HEK293 (cell line): ENCODE measurements at regions not wholly inside any gene's neighbourhood (a gene's known extent, or its start where the extent isn't known, plus 50 kb on each side); places are given as distances from the start of the nearest gene placed in this dataset.

Source experiments
- CTCF ChIA-PET: fragments of 350-600 bp; formaldehyde crosslinking; extraction: SDS; loops from one replicate; lab custom pipeline; 2021; ENCODE audit warnings: antibody characterized with exemption; lab: Yijun Ruan, JAX
- POLR2A ChIA-PET: fragments of 300-600 bp; formaldehyde crosslinking; extraction: SDS; loops from one replicate; lab custom pipeline; 2020; ENCODE audit warnings: antibody characterized with exemption, inconsistent platforms; lab: Yijun Ruan, JAX
- H3K27ac ChIP-seq: fragments of 200-500 bp; sonication (Bioruptor generic); 2 replicates; pipeline ENCODE4 v1.5.1; 2014; ENCODE audit warnings: low read depth, low read length, control low read depth, inconsistent platforms; ENCODE audit errors: extremely low read depth
- H3K36me3 ChIP-seq, 2 experiments: fragments of 200-500 bp in 1 of 2; sonication (Bioruptor generic) in 1 of 2; 1 replicate in 1 of 2; 2 replicates in 1 of 2; pipeline ENCODE4 v1.5.1; 2014 to 2017; ENCODE audit warnings: inconsistent platforms in 2 of 2, low read length in 2 of 2; ENCODE audit not compliant: control insufficient read depth in 2 of 2, insufficient read depth in 1 of 2
- H3K4me1 ChIP-seq: fragments of 200-500 bp; sonication (Bioruptor generic); 2 replicates; pipeline ENCODE4 v1.5.1; 2014; ENCODE audit warnings: mild to moderate bottlenecking, low read length, inconsistent platforms; ENCODE audit not compliant: control insufficient read depth, insufficient read depth
- H3K4me3 ChIP-seq: 2 replicates; pipeline ENCODE4 v1.5.1; 2011; ENCODE audit warnings: low read depth, mild to moderate bottlenecking, control low read depth, low read length, moderate library complexity
- H3K9me3 ChIP-seq: fragments of 200-500 bp; sonication (Bioruptor generic); 2 replicates; pipeline ENCODE4 v1.5.1; 2014; ENCODE audit warnings: low read depth, low read length, inconsistent platforms; ENCODE audit not compliant: control insufficient read depth, insufficient read depth
- KLF1 ChIP-seq: fragments of 450-650 bp; formaldehyde crosslinking; IDR thresholded peaks from 2 replicates; pipeline ENCODE4 v1.5.1; 2016; ENCODE audit warnings: missing biosample characterization, missing genetic modification characterization
- KLF10 ChIP-seq: fragments of 450-650 bp; IDR thresholded peaks from 2 replicates; pipeline ENCODE4 v1.5.1; 2018; ENCODE audit warnings: missing biosample characterization, mild to moderate bottlenecking, missing genetic modification characterization
- MEIS1 ChIP-seq: sonication (generic); formaldehyde crosslinking; IDR thresholded peaks from 2 replicates; pipeline ENCODE4 v1.8.1; 2022; ENCODE audit warnings: missing genetic modification reagents, mild to moderate bottlenecking, borderline replicate concordance
- SALL2 ChIP-seq: fragments of 450-650 bp; formaldehyde crosslinking; IDR thresholded peaks from 2 replicates; pipeline ENCODE4 v1.5.0; 2017; ENCODE audit warnings: missing biosample characterization, mild to moderate bottlenecking, missing genetic modification characterization, borderline replicate concordance
- SETDB1 ChIP-seq: IDR thresholded peaks from one replicate; pipeline ENCODE4 v1.6.1; 2017; ENCODE audit warnings: mild to moderate bottlenecking, low read length, moderate library complexity, mixed read lengths; ENCODE audit not compliant: insufficient read length
- WT1 ChIP-seq: fragments of 450-650 bp; formaldehyde crosslinking; IDR thresholded peaks from 2 replicates; pipeline ENCODE4 v1.5.1; 2016; ENCODE audit warnings: missing biosample characterization, missing genetic modification characterization
- ZBTB48 ChIP-seq: fragments of 450-650 bp; formaldehyde crosslinking; IDR thresholded peaks from 2 replicates; pipeline ENCODE4 v1.5.1; 2016; ENCODE audit warnings: missing biosample characterization, missing genetic modification characterization
- ZNF10 ChIP-seq: fragments of 450-650 bp; formaldehyde crosslinking; IDR thresholded peaks from 2 replicates; pipeline ENCODE4 v1.5.1; 2017; ENCODE audit warnings: missing biosample characterization, missing genetic modification characterization
- ZNF133 ChIP-seq: fragments of 450-650 bp; formaldehyde crosslinking; IDR thresholded peaks from 2 replicates; pipeline ENCODE4 v1.5.1; 2016; ENCODE audit warnings: missing biosample characterization, missing genetic modification characterization
- ZNF16 ChIP-seq: fragments of 450-650 bp; formaldehyde crosslinking; IDR thresholded peaks from 2 replicates; pipeline ENCODE4 v1.5.1; 2016; ENCODE audit warnings: low read depth, missing biosample characterization, missing genetic modification characterization
- ZNF223 ChIP-seq: fragments of 450-650 bp; formaldehyde crosslinking; IDR thresholded peaks from 2 replicates; pipeline ENCODE4 v1.5.1; 2016; ENCODE audit warnings: missing biosample characterization, missing genetic modification characterization
- ZNF248 ChIP-seq: fragments of 450-650 bp; formaldehyde crosslinking; IDR thresholded peaks from 2 replicates; pipeline ENCODE4 v1.5.1; 2017; ENCODE audit warnings: missing biosample characterization, missing genetic modification characterization
- ZNF274 ChIP-seq, 2 experiments: fragments of 200-500 bp in 1 of 2; fragments of 450-650 bp in 1 of 2; sonication (Bioruptor generic) in 1 of 2; formaldehyde crosslinking in 1 of 2; IDR thresholded peaks; 2 replicates each; pipeline versions ENCODE4 v1.5.1 to v1.6.1; 2014 to 2016; ENCODE audit warnings: borderline replicate concordance in 1 of 2, inconsistent platforms in 1 of 2, low read length in 1 of 2, missing biosample characterization in 1 of 2, missing genetic modification characterization in 1 of 2
- ZNF335 ChIP-seq: fragments of 450-650 bp; formaldehyde crosslinking; conservative IDR thresholded peaks from 2 replicates; pipeline ENCODE4 v1.5.1; 2016; ENCODE audit warnings: missing biosample characterization, missing genetic modification characterization
- ZNF350 ChIP-seq: fragments of 450-650 bp; formaldehyde crosslinking; IDR thresholded peaks from 2 replicates; pipeline ENCODE4 v1.5.0; 2017; ENCODE audit warnings: missing biosample characterization, mild to moderate bottlenecking, missing genetic modification characterization
- ZNF37A ChIP-seq: fragments of 450-650 bp; IDR thresholded peaks from 2 replicates; pipeline ENCODE4 v1.5.1; 2018; ENCODE audit warnings: missing biosample characterization, missing genetic modification characterization
- ZNF426 ChIP-seq: fragments of 450-650 bp; formaldehyde crosslinking; IDR thresholded peaks from 2 replicates; pipeline ENCODE4 v1.5.1; 2017; ENCODE audit warnings: missing biosample characterization, missing genetic modification characterization, mild to moderate bottlenecking, inconsistent platforms, moderate library complexity
- ZNF48 ChIP-seq: fragments of 450-650 bp; formaldehyde crosslinking; IDR thresholded peaks from 2 replicates; pipeline ENCODE4 v1.5.1; 2016; ENCODE audit warnings: missing biosample characterization, missing genetic modification characterization
- ZNF501 ChIP-seq: fragments of 450-650 bp; formaldehyde crosslinking; IDR thresholded peaks from 2 replicates; pipeline ENCODE4 v1.5.1; 2016; ENCODE audit warnings: missing biosample characterization, missing genetic modification characterization
- ZNF510 ChIP-seq: fragments of 450-650 bp; formaldehyde crosslinking; IDR thresholded peaks from 2 replicates; pipeline ENCODE4 v1.5.1; 2018; ENCODE audit warnings: mild to moderate bottlenecking, missing genetic modification characterization, missing biosample characterization; ENCODE audit not compliant: insufficient replicate concordance
- ZNF514 ChIP-seq: fragments of 450-650 bp; formaldehyde crosslinking; IDR thresholded peaks from 2 replicates; pipeline ENCODE4 v1.5.1; 2016; ENCODE audit warnings: missing biosample characterization, missing genetic modification characterization
- ZNF560 ChIP-seq: fragments of 450-650 bp; formaldehyde crosslinking; IDR thresholded peaks from 2 replicates; pipeline ENCODE4 v1.5.1; 2017; ENCODE audit warnings: missing biosample characterization, missing genetic modification characterization, borderline replicate concordance
- ZNF610 ChIP-seq: fragments of 450-650 bp; formaldehyde crosslinking; IDR thresholded peaks from 2 replicates; pipeline ENCODE4 v1.5.1; 2016; ENCODE audit warnings: missing biosample characterization, missing genetic modification characterization, borderline replicate concordance
- ZNF624 ChIP-seq: fragments of 450-650 bp; formaldehyde crosslinking; IDR thresholded peaks from 2 replicates; pipeline ENCODE4 v1.5.1; 2017; ENCODE audit warnings: missing biosample characterization, missing genetic modification characterization
- ZNF626 ChIP-seq: fragments of 450-650 bp; sonication (Bioruptor Pico); formaldehyde crosslinking; IDR thresholded peaks from 2 replicates; pipeline ENCODE4 v1.5.1; 2018; ENCODE audit warnings: missing biosample characterization, missing genetic modification characterization, inconsistent platforms
- ZNF629 ChIP-seq: fragments of 450-650 bp; formaldehyde crosslinking; IDR thresholded peaks from 2 replicates; pipeline ENCODE4 v1.5.1; 2017; ENCODE audit warnings: missing biosample characterization, missing genetic modification characterization
- ZNF707 ChIP-seq: fragments of 450-650 bp; formaldehyde crosslinking; IDR thresholded peaks from 2 replicates; pipeline ENCODE4 v1.5.1; 2016; ENCODE audit warnings: missing biosample characterization, missing genetic modification characterization
- ZNF76 ChIP-seq: fragments of 450-650 bp; formaldehyde crosslinking; IDR thresholded peaks from 2 replicates; pipeline ENCODE4; 2016; ENCODE audit warnings: low read depth, missing biosample characterization, missing genetic modification characterization, borderline replicate concordance
- ZNF792 ChIP-seq: fragments of 450-650 bp; formaldehyde crosslinking; IDR thresholded peaks from 2 replicates; pipeline ENCODE4 v1.5.1; 2016; ENCODE audit warnings: missing biosample characterization, missing genetic modification characterization
- ZNF837 ChIP-seq: fragments of 450-650 bp; formaldehyde crosslinking; IDR thresholded peaks from 2 replicates; pipeline ENCODE4 v1.5.1; 2016; ENCODE audit warnings: missing biosample characterization, missing genetic modification characterization
- TF ChIP-seq, protein P1 (sequence below): fragments of 450-650 bp; formaldehyde crosslinking; conservative IDR thresholded peaks from 2 replicates; pipeline ENCODE4 v1.5.1; 2016; ENCODE audit warnings: low read depth, missing biosample characterization, missing genetic modification characterization
- TF ChIP-seq, protein P2 (sequence below): fragments of 450-650 bp; formaldehyde crosslinking; IDR thresholded peaks from 2 replicates; pipeline ENCODE4 v1.5.1; 2016; ENCODE audit warnings: missing biosample characterization, missing genetic modification characterization, low read depth

DNA sequence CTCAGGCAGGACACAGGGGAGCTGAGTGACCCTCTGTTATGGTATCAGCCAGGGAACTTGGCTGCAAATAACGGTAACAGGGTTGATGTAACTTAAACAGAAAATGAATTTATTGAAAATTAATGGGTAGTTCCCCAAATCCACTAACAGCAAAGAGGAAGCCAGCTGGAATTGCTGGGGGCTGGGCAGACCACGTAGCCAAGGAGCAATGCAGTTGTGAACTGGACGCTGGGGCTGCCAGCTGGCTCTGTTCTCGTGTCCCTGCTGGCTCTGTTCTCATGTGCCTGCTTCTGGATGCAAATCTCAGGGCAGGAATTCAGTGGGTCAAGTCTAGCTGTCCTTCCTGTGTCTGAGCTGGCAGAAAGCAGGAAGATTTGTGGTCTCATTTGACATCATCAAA is 1383.3 kb upstream of the TMEM132C start:
- Histone ChIP-seq H3K36me3 (no peaks in the 10 kb centered on the region), H3K27ac (no peak overlapping the region), H3K4me3 (no peak overlapping the region)
- no peak for TF ChIP-seq ZNF133 (tag by site-specific recombination)
- no peak for TF ChIP-seq ZNF514 (tag by site-specific recombination)
- TF ChIP-seq ZNF510 (tag by site-specific recombination) = no peak
- no peak for TF ChIP-seq ZNF10 (tag by site-specific recombination)
- no peak for TF ChIP-seq ZNF426 (tag by site-specific recombination)
- TF ChIP-seq MEIS1 (CRISPR knock-in tag) = no peak
- TF ChIP-seq, protein P1, sequence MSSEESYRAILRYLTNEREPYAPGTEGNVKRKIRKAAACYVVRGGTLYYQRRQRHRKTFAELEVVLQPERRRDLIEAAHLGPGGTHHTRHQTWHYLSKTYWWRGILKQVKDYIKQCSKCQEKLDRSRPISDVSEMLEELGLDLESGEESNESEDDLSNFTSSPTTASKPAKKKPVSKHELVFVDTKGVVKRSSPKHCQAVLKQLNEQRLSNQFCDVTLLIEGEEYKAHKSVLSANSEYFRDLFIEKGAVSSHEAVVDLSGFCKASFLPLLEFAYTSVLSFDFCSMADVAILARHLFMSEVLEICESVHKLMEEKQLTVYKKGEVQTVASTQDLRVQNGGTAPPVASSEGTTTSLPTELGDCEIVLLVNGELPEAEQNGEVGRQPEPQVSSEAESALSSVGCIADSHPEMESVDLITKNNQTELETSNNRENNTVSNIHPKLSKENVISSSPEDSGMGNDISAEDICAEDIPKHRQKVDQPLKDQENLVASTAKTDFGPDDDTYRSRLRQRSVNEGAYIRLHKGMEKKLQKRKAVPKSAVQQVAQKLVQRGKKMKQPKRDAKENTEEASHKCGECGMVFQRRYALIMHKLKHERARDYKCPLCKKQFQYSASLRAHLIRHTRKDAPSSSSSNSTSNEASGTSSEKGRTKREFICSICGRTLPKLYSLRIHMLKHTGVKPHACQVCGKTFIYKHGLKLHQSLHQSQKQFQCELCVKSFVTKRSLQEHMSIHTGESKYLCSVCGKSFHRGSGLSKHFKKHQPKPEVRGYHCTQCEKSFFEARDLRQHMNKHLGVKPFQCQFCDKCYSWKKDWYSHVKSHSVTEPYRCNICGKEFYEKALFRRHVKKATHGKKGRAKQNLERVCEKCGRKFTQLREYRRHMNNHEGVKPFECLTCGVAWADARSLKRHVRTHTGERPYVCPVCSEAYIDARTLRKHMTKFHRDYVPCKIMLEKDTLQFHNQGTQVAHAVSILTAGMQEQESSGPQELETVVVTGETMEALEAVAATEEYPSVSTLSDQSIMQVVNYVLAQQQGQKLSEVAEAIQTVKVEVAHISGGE (tag by site-specific recombination) = no peak
- no peak for TF ChIP-seq ZNF350 (tag by site-specific recombination)
- TF ChIP-seq ZNF610 (tag by site-specific recombination) = no peak
- TF ChIP-seq ZNF629 = no peak
- TF ChIP-seq ZBTB48 (tag by site-specific recombination) = no peak
- no peak for TF ChIP-seq ZNF707 (tag by site-specific recombination)
- no peak for TF ChIP-seq SETDB1
- TF ChIP-seq KLF10 (tag by site-specific recombination) = no peak
- TF ChIP-seq ZNF837 (tag by site-specific recombination) = no peak
- no peak for TF ChIP-seq ZNF223
- no peak for TF ChIP-seq ZNF501
- no peak for TF ChIP-seq ZNF16 (tag by site-specific recombination)
- TF ChIP-seq WT1 (tag by site-specific recombination) = no peak
- TF ChIP-seq, all 188 proteins: peak for 0
- CTCF ChIA-PET = interaction anchor here (1.0 to 1.4 kb wide), 2 partner anchors 9 kb away, joined by 3 to 5 read pairs; no protein-coding TSS in a partner anchor
- POLR2A ChIA-PET = no interaction called here
- no peaks in the 10 kb centered on the region for H3K4me1 ChIP-seq
- H3K9me3 ChIP-seq = no peaks in the 10 kb centered on the region

DNA sequence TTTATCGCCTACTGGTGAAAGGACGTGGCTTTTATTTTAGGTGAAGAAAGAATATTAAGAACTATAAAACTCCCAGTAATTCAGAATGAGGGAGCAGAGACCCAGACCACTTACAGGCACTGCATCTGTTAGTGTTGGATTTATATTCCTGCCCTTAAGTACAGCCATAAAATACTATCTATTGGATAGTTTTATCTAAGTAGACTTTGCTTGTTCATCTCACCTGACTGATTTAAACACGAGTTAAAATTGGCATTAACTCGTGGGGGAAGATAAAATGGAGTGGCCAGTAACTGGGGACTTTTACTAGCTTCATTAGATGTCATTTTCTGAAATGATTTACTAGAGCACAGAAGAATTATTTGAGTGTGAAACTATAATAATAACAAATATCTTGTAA is 1377.5 kb upstream of the TMEM132C start:
- CTCF ChIA-PET = no interaction called here
- POLR2A ChIA-PET = no interaction called here

DNA sequence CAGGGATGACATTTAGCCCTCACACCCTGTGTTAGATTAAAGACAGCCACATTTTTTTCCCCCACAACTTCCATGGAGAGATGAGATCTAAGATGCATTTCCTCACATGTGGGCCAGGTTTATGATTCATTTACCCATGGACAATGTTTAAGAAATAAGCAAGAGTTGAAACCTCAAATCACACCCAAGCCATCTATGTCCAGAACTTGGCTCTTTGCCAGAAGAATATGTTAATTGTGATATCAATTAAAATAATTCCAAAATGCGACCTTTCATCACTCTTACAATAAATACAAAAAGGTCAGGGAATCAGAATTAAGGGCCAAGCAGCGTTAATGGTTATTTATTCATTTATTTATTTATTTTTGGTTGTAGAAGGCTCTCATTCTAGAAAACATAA is 1376.9 kb upstream of the TMEM132C start:
- Histone ChIP-seq H3K9me3 (no peaks in the 10 kb centered on the region), H3K4me1 (no peaks in the 10 kb centered on the region), H3K27ac (no peak overlapping the region), H3K36me3 (no peaks in the 10 kb centered on the region), H3K4me3 (no peak overlapping the region)
- ChIA-PET CTCF (no interaction called here), POLR2A (no interaction called here)
- no peak for TF ChIP-seq ZNF274 (IDR thresholded peaks at IDR 0.05; ENCODE audit: low read length)
- no peak for TF ChIP-seq ZNF274 (tag by site-specific recombination; IDR thresholded peaks at IDR 0.05; ENCODE audit: borderline replicate concordance)
- TF ChIP-seq ZNF248 = no peak
- no peak for TF ChIP-seq ZNF792 (tag by site-specific recombination)
- TF ChIP-seq ZNF837 (tag by site-specific recombination) = no peak
- no peak for TF ChIP-seq ZNF626 (tag by site-specific recombination)
- no peak for TF ChIP-seq ZNF335 (tag by site-specific recombination)
- TF ChIP-seq, protein P2, sequence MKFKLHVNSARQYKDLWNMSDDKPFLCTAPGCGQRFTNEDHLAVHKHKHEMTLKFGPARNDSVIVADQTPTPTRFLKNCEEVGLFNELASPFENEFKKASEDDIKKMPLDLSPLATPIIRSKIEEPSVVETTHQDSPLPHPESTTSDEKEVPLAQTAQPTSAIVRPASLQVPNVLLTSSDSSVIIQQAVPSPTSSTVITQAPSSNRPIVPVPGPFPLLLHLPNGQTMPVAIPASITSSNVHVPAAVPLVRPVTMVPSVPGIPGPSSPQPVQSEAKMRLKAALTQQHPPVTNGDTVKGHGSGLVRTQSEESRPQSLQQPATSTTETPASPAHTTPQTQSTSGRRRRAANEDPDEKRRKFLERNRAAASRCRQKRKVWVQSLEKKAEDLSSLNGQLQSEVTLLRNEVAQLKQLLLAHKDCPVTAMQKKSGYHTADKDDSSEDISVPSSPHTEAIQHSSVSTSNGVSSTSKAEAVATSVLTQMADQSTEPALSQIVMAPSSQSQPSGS (tag by site-specific recombination) = no peak
- TF ChIP-seq ZNF624 (tag by site-specific recombination) = no peak
- no peak for TF ChIP-seq ZNF560
- no peak for TF ChIP-seq SALL2 (tag by site-specific recombination)
- TF ChIP-seq ZNF37A (tag by site-specific recombination) = no peak
- TF ChIP-seq KLF1 (tag by site-specific recombination) = no peak

More for the DNA sequence above, 1377.5 kb upstream of the TMEM132C start:
- Histone ChIP-seq H3K4me3 (no peak overlapping the region), H3K36me3 (no peaks in the 10 kb centered on the region), H3K4me1 (no peaks in the 10 kb centered on the region), H3K27ac (no peak overlapping the region), H3K9me3 (no peaks in the 10 kb centered on the region)
- TF ChIP-seq ZNF76 (no peak), ZNF48 (tag by site-specific recombination) (no peak)
